GM23338 (cell line): ENCODE measurements at regions not wholly inside any gene's neighbourhood (a gene's known extent, or its start where the extent isn't known, plus 50 kb on each side); places are given as distances from the start of the nearest gene placed in this dataset.

Source experiments
- JUNB ChIP-seq: IDR thresholded peaks from one replicate; pipeline ENCODE4 v1.6.1; 2016; ENCODE audit warnings: antibody characterized with exemption; ENCODE audit not compliant: unreplicated experiment
- ZNF114 ChIP-seq: fragments of 250-450 bp; sonication (Bioruptor Pico); IDR thresholded peaks from 2 replicates; pipeline ENCODE4 v1.5.0; 2020; ENCODE audit warnings: mild to moderate bottlenecking, moderate library complexity
- TF ChIP-seq, protein P1 (sequence below), 2 experiments: fragments of 200-600 bp in 1 of 2; sonication (generic) in 1 of 2; conservative IDR thresholded peaks; 2 replicates each; pipeline versions ENCODE4 v1.5.1 to v1.6.1; 2016 to 2017; ENCODE audit warnings: antibody characterized with exemption in 2 of 2, low read depth in 2 of 2, mild to moderate bottlenecking in 2 of 2, moderate library complexity in 1 of 2

- TF ChIP-seq, protein P1, sequence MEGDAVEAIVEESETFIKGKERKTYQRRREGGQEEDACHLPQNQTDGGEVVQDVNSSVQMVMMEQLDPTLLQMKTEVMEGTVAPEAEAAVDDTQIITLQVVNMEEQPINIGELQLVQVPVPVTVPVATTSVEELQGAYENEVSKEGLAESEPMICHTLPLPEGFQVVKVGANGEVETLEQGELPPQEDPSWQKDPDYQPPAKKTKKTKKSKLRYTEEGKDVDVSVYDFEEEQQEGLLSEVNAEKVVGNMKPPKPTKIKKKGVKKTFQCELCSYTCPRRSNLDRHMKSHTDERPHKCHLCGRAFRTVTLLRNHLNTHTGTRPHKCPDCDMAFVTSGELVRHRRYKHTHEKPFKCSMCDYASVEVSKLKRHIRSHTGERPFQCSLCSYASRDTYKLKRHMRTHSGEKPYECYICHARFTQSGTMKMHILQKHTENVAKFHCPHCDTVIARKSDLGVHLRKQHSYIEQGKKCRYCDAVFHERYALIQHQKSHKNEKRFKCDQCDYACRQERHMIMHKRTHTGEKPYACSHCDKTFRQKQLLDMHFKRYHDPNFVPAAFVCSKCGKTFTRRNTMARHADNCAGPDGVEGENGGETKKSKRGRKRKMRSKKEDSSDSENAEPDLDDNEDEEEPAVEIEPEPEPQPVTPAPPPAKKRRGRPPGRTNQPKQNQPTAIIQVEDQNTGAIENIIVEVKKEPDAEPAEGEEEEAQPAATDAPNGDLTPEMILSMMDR (conservative IDR thresholded peaks at IDR 0.05; ENCODE audit: low read depth in 2 of 2) = no peak
- no peak for TF ChIP-seq ZNF114 (CRISPR knock-in tag)
- TF ChIP-seq JUNB = no peak
Observed at GRCh38 chr5:15421921-15422412, 78.0 kb upstream of the FBXL7 start.
